DND-41 (cell line): ENCODE measurements at regions not wholly inside any gene's neighbourhood (a gene's known extent, or its start where the extent isn't known, plus 50 kb on each side); places are given as distances from the start of the nearest gene placed in this dataset.

Experiments used
- ATAC-seq: fragments of 200-7000 bp; cut with Tn5 transposase; 3 replicates; pipeline ENCODE4 v1.9.1; 2021; ENCODE audit warnings: low read depth; ENCODE audit not compliant: insufficient read depth
- DNase-seq: peaks from one replicate; pipeline ENCODE4 v3.0.0-alpha.2; 2020
- H2AFZ ChIP-seq: 2 replicates; pipeline ENCODE4 v1.6.0; 2012; ENCODE audit warnings: low read depth, low read length
- H3K27ac ChIP-seq: 2 replicates; pipeline ENCODE4 v1.5.1; 2012; ENCODE audit warnings: low read length, inconsistent platforms
- H3K27me3 ChIP-seq: fragments of 200-600 bp; sonication (generic); 2 replicates; pipeline ENCODE4 v1.6.0; 2012; ENCODE audit warnings: low read length, mild to moderate bottlenecking, inconsistent platforms; ENCODE audit not compliant: insufficient read depth, poor library complexity
- H3K36me3 ChIP-seq: 2 replicates; pipeline ENCODE4 v1.5.1; 2012; ENCODE audit warnings: low read length, inconsistent platforms; ENCODE audit not compliant: insufficient read depth
- H3K4me1 ChIP-seq: 2 replicates; pipeline ENCODE4 v1.5.1; 2012; ENCODE audit warnings: mild to moderate bottlenecking, low read length; ENCODE audit not compliant: insufficient read depth
- H3K4me2 ChIP-seq: 2 replicates; pipeline ENCODE4 v1.6.0; 2012; ENCODE audit warnings: mild to moderate bottlenecking, moderate library complexity, low read length, inconsistent platforms; ENCODE audit not compliant: insufficient read depth
- H3K4me3 ChIP-seq, 2 experiments: fragments of 200-600 bp in 1 of 2; shearing (Covaris generic) in 1 of 2; 2 replicates each; pipeline ENCODE4 v1.5.1; 2012 to 2016; ENCODE audit warnings: inconsistent platforms in 2 of 2, low read length in 2 of 2, mild to moderate bottlenecking in 2 of 2, low read depth in 1 of 2, moderate library complexity in 1 of 2
- H3K79me2 ChIP-seq: 2 replicates; pipeline ENCODE4 v1.6.0; 2012; ENCODE audit warnings: low read length, inconsistent platforms; ENCODE audit not compliant: insufficient read depth
- H3K9ac ChIP-seq: 2 replicates; pipeline ENCODE4 v1.6.0; 2012; ENCODE audit warnings: low read depth, mild to moderate bottlenecking, inconsistent platforms, low read length, moderate library complexity
- H3K9me3 ChIP-seq: 2 replicates; pipeline ENCODE4 v1.5.1; 2012; ENCODE audit warnings: low read length, moderate library complexity, mild to moderate bottlenecking, inconsistent platforms; ENCODE audit not compliant: insufficient read depth, severe bottlenecking
- H4K20me1 ChIP-seq: 2 replicates; pipeline ENCODE4 v1.6.0; 2012; ENCODE audit warnings: low read length; ENCODE audit not compliant: insufficient read depth
- EZH2 ChIP-seq: IDR thresholded peaks from 3 replicates; pipeline ENCODE4 v1.6.1; 2012; ENCODE audit warnings: borderline replicate concordance, low read depth, mild to moderate bottlenecking, moderate library complexity, low read length, inconsistent platforms; ENCODE audit not compliant: severe bottlenecking
- TF ChIP-seq, protein P1 (sequence below): IDR thresholded peaks from 2 replicates; pipeline ENCODE4 v1.5.1; 2012; ENCODE audit warnings: borderline replicate concordance, low read length, moderate library complexity, mild to moderate bottlenecking; ENCODE audit not compliant: poor library complexity, severe bottlenecking; ENCODE audit errors: extremely low read depth

DNA sequence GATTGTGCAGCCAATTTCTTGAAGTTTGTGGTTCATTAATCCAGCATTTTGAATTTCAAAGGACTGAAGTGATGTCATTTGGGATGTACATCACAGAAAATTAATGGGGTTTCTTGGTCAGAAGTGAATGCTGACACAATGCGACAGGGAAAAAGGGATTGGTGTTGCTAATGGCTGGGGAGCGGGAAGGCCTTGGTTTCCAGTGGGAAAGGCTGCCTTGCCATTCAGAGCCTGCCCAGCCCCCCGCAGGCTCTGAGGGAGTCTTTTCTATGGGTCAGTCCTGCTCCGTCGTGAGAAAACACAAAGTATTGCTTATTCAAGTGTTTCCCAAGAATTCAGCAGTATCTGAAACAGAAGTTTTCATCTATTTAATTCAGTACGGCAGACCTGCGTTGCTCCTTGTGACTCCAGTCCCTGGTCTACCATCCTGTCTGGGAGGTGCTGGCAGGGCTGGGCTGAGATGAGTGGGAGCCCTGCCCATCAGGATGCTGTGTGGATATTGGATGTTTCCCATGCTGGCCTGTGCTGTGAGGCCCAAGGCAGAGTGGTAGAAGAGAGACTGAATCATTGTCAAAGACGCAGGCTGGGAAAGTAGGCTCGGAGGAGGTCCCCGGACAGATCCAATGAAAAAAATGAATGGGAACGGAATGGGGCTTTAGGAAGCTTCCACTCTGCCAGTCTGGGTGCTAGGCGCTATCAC, 111.2 kb upstream of the KLHL25 start:
- no peaks in the 10 kb centered on the region for H3K27me3 ChIP-seq
- H3K9ac ChIP-seq = no peak overlapping the region
- no peak overlapping the region for H2AFZ ChIP-seq
- ATAC-seq = no peak
- no peak overlapping the region for H3K4me2 ChIP-seq
- no peaks in the 10 kb centered on the region for H3K4me1 ChIP-seq
- H3K9me3 ChIP-seq = no peaks in the 10 kb centered on the region
- DNase-seq = no peak
- no peaks in the 10 kb centered on the region for H4K20me1 ChIP-seq
- TF ChIP-seq, protein P1, sequence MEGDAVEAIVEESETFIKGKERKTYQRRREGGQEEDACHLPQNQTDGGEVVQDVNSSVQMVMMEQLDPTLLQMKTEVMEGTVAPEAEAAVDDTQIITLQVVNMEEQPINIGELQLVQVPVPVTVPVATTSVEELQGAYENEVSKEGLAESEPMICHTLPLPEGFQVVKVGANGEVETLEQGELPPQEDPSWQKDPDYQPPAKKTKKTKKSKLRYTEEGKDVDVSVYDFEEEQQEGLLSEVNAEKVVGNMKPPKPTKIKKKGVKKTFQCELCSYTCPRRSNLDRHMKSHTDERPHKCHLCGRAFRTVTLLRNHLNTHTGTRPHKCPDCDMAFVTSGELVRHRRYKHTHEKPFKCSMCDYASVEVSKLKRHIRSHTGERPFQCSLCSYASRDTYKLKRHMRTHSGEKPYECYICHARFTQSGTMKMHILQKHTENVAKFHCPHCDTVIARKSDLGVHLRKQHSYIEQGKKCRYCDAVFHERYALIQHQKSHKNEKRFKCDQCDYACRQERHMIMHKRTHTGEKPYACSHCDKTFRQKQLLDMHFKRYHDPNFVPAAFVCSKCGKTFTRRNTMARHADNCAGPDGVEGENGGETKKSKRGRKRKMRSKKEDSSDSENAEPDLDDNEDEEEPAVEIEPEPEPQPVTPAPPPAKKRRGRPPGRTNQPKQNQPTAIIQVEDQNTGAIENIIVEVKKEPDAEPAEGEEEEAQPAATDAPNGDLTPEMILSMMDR = no peak
- TF ChIP-seq EZH2 = no peak
- no peak overlapping the region for H3K4me3 ChIP-seq
- no peaks in the 10 kb centered on the region for H3K79me2 ChIP-seq
- no peak overlapping the region for H3K27ac ChIP-seq
- no peaks in the 10 kb centered on the region for H3K36me3 ChIP-seq

DNA sequence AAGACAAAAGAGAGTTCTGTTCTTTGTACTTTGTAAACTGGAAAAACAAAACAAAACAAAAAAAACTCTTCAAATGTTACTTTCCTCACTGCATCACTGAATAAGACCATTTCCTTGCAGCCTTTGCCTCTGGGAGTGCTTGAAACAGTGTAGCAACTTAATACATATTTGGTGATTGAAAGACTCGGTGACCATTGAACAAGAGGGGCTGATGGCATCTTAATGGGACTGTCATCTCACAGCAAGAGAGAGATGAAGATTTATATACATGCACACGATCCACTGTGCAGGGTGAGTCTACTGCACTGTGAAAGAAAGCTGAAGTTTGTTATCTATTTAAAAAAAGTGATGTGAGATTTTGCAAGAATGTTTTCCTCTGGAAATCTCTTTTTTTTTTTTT, 111.9 kb upstream of the KLHL25 start:
- ATAC-seq (no peak), DNase-seq (no peak)
- Histone ChIP-seq H3K9ac (no peak overlapping the region), H3K9me3 (no peaks in the 10 kb centered on the region), H4K20me1 (no peaks in the 10 kb centered on the region), H3K27ac (no peak overlapping the region), H3K36me3 (no peaks in the 10 kb centered on the region), H3K27me3 (no peaks in the 10 kb centered on the region), H3K4me2 (no peak overlapping the region), H3K79me2 (no peaks in the 10 kb centered on the region), H3K4me1 (no peaks in the 10 kb centered on the region), H3K4me3 (no peak overlapping the region), H2AFZ (no peak overlapping the region)
- TF ChIP-seq, protein P1 = no peak
- no peak for TF ChIP-seq EZH2

DNA sequence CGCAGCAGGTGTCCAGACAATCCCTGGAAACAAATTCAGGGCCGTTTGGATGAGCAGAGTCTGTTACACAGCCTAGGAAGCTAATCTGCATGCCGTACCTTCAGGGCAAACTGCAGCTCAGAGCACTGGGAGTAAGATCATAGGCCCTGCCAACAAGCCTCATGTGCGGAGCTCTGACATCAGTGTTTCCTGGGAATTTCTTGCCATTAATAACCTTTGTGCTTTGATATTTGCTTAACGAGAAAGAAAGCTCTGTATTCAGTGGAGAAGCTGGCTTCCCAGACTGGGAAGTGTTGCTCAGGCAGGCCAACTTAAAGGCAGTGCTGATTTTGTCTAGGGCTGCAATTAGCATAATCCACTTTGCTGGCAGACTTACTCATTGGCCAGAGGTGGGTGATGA, 116.1 kb upstream of the KLHL25 start:
- H3K27me3 ChIP-seq = no peaks in the 10 kb centered on the region

More for the DNA sequence above, 116.1 kb upstream of the KLHL25 start:
- no peaks in the 10 kb centered on the region for H3K36me3 ChIP-seq
- no peak for ATAC-seq
- H3K4me1 ChIP-seq = no peaks in the 10 kb centered on the region
- no peaks in the 10 kb centered on the region for H3K79me2 ChIP-seq
- H3K4me3 ChIP-seq = no peak overlapping the region
- no peak for TF ChIP-seq EZH2
- TF ChIP-seq, protein P1 = no peak
- no peaks in the 10 kb centered on the region for H4K20me1 ChIP-seq
- no peaks in the 10 kb centered on the region for H3K9me3 ChIP-seq
- H3K4me2 ChIP-seq = no peak overlapping the region
- H2AFZ ChIP-seq = no peak overlapping the region
- no peak overlapping the region for H3K27ac ChIP-seq
- H3K9ac ChIP-seq = no peak overlapping the region
- DNase-seq = no peak
